ENCODE measurements at regions not wholly inside any gene's neighbourhood (a gene's known extent, or its start where the extent isn't known, plus 50 kb on each side); places are given as distances from the start of the nearest gene placed in this dataset.
A peak's percentile ranks its signal among the peaks of the same experiment; 100 is the strongest.

GRCh38 chr3:161905520-161906132 lies 409.0 kb downstream of the OTOL1 start:
- H3K9me3 ChIP-seq (ENCODE audit: insufficient read depth, low read depth, low read length), result no peaks in the 10 kb centered on the region
- H3K4me1 ChIP-seq (ENCODE audit: insufficient read depth, low read length, poor library complexity, severe bottlenecking), result peaks cover 4% of the 10 kb centered on the region
- H3K4me3 ChIP-seq (ENCODE audit: low read length, poor library complexity, severe bottlenecking), result no peak overlapping the region
- no peaks in the 10 kb centered on the region for H3K27me3 ChIP-seq (ENCODE audit: insufficient read depth, low read length, poor library complexity, severe bottlenecking)
- no peaks in the 10 kb centered on the region for H3F3A ChIP-seq (ENCODE audit: low read depth)
- no peak overlapping the region for H3K9ac ChIP-seq (ENCODE audit: low read depth, low read length, poor library complexity, severe bottlenecking)
- H2AFZ ChIP-seq (ENCODE audit: low read length), result no peak overlapping the region
- no peaks in the 10 kb centered on the region for H4K20me1 ChIP-seq (ENCODE audit: insufficient read depth, low read length, poor library complexity, severe bottlenecking)
- no peak for TF ChIP-seq CTCF (conservative IDR thresholded peaks at IDR 0.05; ENCODE audit: low read length)
- no peak for TF ChIP-seq EZH2phosphoT487 (IDR thresholded peaks at IDR 0.05; ENCODE audit: borderline replicate concordance)
- H3K9me2 ChIP-seq (replicated peaks; ENCODE audit: low read depth, low read length), result no peaks in the 10 kb centered on the region
- no peaks in the 10 kb centered on the region for H3K36me3 ChIP-seq (ENCODE audit: insufficient read depth, low read length)
- no peaks in the 10 kb centered on the region for H3K79me2 ChIP-seq (ENCODE audit: insufficient read depth, low read length)
- H3K4me2 ChIP-seq (ENCODE audit: low read depth, low read length, poor library complexity, severe bottlenecking), result no peak overlapping the region

GRCh38 chr3:161913786-161914389 lies 417.3 kb downstream of the OTOL1 start:
- peak overlapping the region; percentile 34 for H3K9ac ChIP-seq (ENCODE audit: low read depth, low read length, poor library complexity, severe bottlenecking)
- H3K4me2 ChIP-seq (ENCODE audit: low read depth, low read length, poor library complexity, severe bottlenecking), result peak overlapping the region; percentile 58
- peaks cover 4% of the 10 kb centered on the region; the same call in 1 of the 2 replicates for H3K9me3 ChIP-seq (ENCODE audit: insufficient read depth, low read depth, low read length)
- H3K79me2 ChIP-seq (ENCODE audit: insufficient read depth, low read length), result no peaks in the 10 kb centered on the region
- no peaks in the 10 kb centered on the region for H3K9me2 ChIP-seq (replicated peaks; ENCODE audit: low read depth, low read length)
- no peak for TF ChIP-seq EZH2phosphoT487 (IDR thresholded peaks at IDR 0.05; ENCODE audit: borderline replicate concordance)
- TF ChIP-seq CTCF (conservative IDR thresholded peaks at IDR 0.05; ENCODE audit: low read length), result no peak
- no peaks in the 10 kb centered on the region for H3F3A ChIP-seq (ENCODE audit: low read depth)
- H3K36me3 ChIP-seq (ENCODE audit: insufficient read depth, low read length), result no peaks in the 10 kb centered on the region
- H3K27me3 ChIP-seq (ENCODE audit: insufficient read depth, low read length, poor library complexity, severe bottlenecking), result no peaks in the 10 kb centered on the region
- H3K4me1 ChIP-seq (ENCODE audit: insufficient read depth, low read length, poor library complexity, severe bottlenecking), result peaks cover 24% of the 10 kb centered on the region
- H3K4me3 ChIP-seq (ENCODE audit: low read length, poor library complexity, severe bottlenecking), result no peak overlapping the region
- no peaks in the 10 kb centered on the region for H4K20me1 ChIP-seq (ENCODE audit: insufficient read depth, low read length, poor library complexity, severe bottlenecking)
- no peak overlapping the region for H2AFZ ChIP-seq (ENCODE audit: low read length)

- no peaks in the 10 kb centered on the region for H3K9me2 ChIP-seq (replicated peaks; ENCODE audit: low read depth, low read length)
- H3F3A ChIP-seq (ENCODE audit: low read depth), result no peaks in the 10 kb centered on the region
- H3K4me1 ChIP-seq (ENCODE audit: insufficient read depth, low read length, poor library complexity, severe bottlenecking), result peaks cover 24% of the 10 kb centered on the region
- TF ChIP-seq EZH2phosphoT487 (IDR thresholded peaks at IDR 0.05; ENCODE audit: borderline replicate concordance), result no peak
- peak; percentile 80 for TF ChIP-seq CTCF (conservative IDR thresholded peaks at IDR 0.05; ENCODE audit: low read length)
- no peaks in the 10 kb centered on the region for H4K20me1 ChIP-seq (ENCODE audit: insufficient read depth, low read length, poor library complexity, severe bottlenecking)
- H2AFZ ChIP-seq (ENCODE audit: low read length), result peak overlapping the region; percentile 47
- H3K79me2 ChIP-seq (ENCODE audit: insufficient read depth, low read length), result no peaks in the 10 kb centered on the region
- no peaks in the 10 kb centered on the region for H3K36me3 ChIP-seq (ENCODE audit: insufficient read depth, low read length)
- H3K27me3 ChIP-seq (ENCODE audit: insufficient read depth, low read length, poor library complexity, severe bottlenecking), result no peaks in the 10 kb centered on the region
- H3K9ac ChIP-seq (ENCODE audit: low read depth, low read length, poor library complexity, severe bottlenecking), result peak overlapping the region; percentile 26
- H3K4me3 ChIP-seq (ENCODE audit: low read length, poor library complexity, severe bottlenecking), result peak overlapping the region; percentile 18
- H3K4me2 ChIP-seq (ENCODE audit: low read depth, low read length, poor library complexity, severe bottlenecking), result peak overlapping the region; percentile 58
- H3K9me3 ChIP-seq (ENCODE audit: insufficient read depth, low read depth, low read length), result peaks cover 9% of the 10 kb centered on the region
Measured at GRCh38 chr3:161914703-161915417, 418.3 kb downstream of the OTOL1 start.

Data from Loucy (cell line).